ENCODE measurements at regions not wholly inside any gene's neighbourhood (a gene's known extent, or its start where the extent isn't known, plus 50 kb on each side); places are given as distances from the start of the nearest gene placed in this dataset.

- TF ChIP-seq EZH2 (IDR thresholded peaks at IDR 0.05; ENCODE audit: borderline replicate concordance) (no peak), EZH2phosphoT487 (IDR thresholded peaks at IDR 0.05; ENCODE audit: low read depth, severe bottlenecking, unreplicated experiment) (no peak), CTCF (IDR thresholded peaks at IDR 0.05; ENCODE audit: poor library complexity) (peak; percentile 9)
Measured at GRCh38 chr1:59146651-59147358, 150.1 kb upstream of the FGGY start.

Measured in hepatocyte (in vitro differentiated cells).